ENCODE measurements at regions not wholly inside any gene's neighbourhood (a gene's known extent, or its start where the extent isn't known, plus 50 kb on each side); places are given as distances from the start of the nearest gene placed in this dataset.

DNA sequence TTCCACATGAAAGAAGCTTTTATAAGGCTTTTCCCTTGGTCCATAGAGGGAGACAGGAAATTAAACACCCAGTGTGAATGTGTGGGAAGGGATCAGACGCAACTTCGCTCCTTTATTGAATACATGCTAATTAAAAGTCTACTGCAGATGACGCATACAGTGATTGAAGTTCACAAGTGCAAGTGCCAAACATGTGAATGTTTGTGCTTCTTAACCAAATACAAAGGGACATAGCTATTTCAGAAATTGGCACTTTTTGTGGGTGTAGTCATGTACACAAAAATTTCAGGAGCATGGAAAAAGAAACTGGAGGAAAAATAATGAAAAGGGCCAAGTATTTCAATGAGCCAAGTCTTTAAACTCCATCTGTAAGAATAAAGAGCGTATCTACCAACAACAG lies 283.7 kb downstream of the SKAP2 start:
- TF ChIP-seq POLR2AphosphoS5 (IDR thresholded peaks at IDR 0.05) (no peak), POLR2A (IDR thresholded peaks at IDR 0.05; ENCODE audit: low read depth) (no peak), CTCF (IDR thresholded peaks at IDR 0.05) (no peak), EP300 (IDR thresholded peaks at IDR 0.05) (no peak)
- WGBS: 84% methylated on average over 4 of the region's 4 CpGs
- no peaks in the 10 kb centered on the region for H3K36me3 ChIP-seq
- no peaks in the 10 kb centered on the region for H3K4me1 ChIP-seq
- intact Hi-C loops (cut with DNase I): no loop called here
- H3K4me3 ChIP-seq: no peak overlapping the region
- no peaks in the 10 kb centered on the region for H3K9me3 ChIP-seq
- no peak for DNase-seq (ENCODE audit: extremely low spot score)
- no peak overlapping the region for H3K27ac ChIP-seq (replicated peaks in 1 of 4)
- peaks cover 0 to 13% (median 0%) of the 10 kb centered on the region in 4 donors for H3K27me3 ChIP-seq

GRCh38 chr7:26583094-26583648 lies 281.2 kb downstream of the SKAP2 start:
- Histone ChIP-seq H3K27me3 (peaks cover 0 to 24% (median 0%) of the 10 kb centered on the region in 4 donors), H3K4me1 (no peaks in the 10 kb centered on the region), H3K4me3 (no peak overlapping the region), H3K9me3 (no peaks in the 10 kb centered on the region), H3K36me3 (no peaks in the 10 kb centered on the region), H3K27ac (replicated peaks in 1 of 4) (no peak overlapping the region)
- intact Hi-C loops (cut with DNase I): no loop called here
- 75% methylated on average over 4 of the region's 4 CpGs for WGBS
- TF ChIP-seq CTCF (IDR thresholded peaks at IDR 0.05) (no peak), EP300 (IDR thresholded peaks at IDR 0.05) (no peak), POLR2AphosphoS5 (IDR thresholded peaks at IDR 0.05) (no peak), POLR2A (IDR thresholded peaks at IDR 0.05; ENCODE audit: low read depth) (no peak)
- DNase-seq (ENCODE audit: extremely low spot score): no peak

DNA sequence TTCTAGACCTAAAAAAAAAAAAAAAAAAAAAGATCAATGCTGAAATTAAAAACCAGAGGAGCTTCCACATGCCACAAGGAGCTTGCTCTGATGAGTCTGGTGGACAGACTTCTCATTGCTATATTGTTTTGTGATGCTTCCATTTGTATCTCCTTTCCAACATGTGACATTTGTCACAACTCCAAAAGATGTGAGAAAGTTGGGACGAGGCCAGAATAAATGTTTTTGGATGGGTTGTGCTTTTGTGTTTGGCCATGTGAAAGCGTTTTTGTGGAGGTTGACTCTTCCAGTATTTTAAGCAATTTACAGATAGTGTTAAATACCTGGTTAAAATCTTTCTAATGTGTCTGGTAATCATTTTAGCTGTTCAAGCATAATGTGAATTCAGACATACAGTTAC lies 280.1 kb downstream of the SKAP2 start:
- H3K9me3 ChIP-seq: no peaks in the 10 kb centered on the region
- peaks cover 0 to 20% (median 0%) of the 10 kb centered on the region in 4 donors for H3K27me3 ChIP-seq
- H3K36me3 ChIP-seq: no peaks in the 10 kb centered on the region
- no peak overlapping the region for H3K4me3 ChIP-seq
- H3K27ac ChIP-seq (replicated peaks in 1 of 4): no peak overlapping the region
- no peak for DNase-seq (ENCODE audit: extremely low spot score)
- TF ChIP-seq CTCF (IDR thresholded peaks at IDR 0.05) (no peak), POLR2AphosphoS5 (IDR thresholded peaks at IDR 0.05) (no peak), POLR2A (IDR thresholded peaks at IDR 0.05; ENCODE audit: low read depth) (no peak), EP300 (IDR thresholded peaks at IDR 0.05) (no peak)
- intact Hi-C loops (cut with DNase I): no loop called here
- H3K4me1 ChIP-seq: no peaks in the 10 kb centered on the region
- 69% methylated on average over 2 of the region's 2 CpGs for WGBS

DNA sequence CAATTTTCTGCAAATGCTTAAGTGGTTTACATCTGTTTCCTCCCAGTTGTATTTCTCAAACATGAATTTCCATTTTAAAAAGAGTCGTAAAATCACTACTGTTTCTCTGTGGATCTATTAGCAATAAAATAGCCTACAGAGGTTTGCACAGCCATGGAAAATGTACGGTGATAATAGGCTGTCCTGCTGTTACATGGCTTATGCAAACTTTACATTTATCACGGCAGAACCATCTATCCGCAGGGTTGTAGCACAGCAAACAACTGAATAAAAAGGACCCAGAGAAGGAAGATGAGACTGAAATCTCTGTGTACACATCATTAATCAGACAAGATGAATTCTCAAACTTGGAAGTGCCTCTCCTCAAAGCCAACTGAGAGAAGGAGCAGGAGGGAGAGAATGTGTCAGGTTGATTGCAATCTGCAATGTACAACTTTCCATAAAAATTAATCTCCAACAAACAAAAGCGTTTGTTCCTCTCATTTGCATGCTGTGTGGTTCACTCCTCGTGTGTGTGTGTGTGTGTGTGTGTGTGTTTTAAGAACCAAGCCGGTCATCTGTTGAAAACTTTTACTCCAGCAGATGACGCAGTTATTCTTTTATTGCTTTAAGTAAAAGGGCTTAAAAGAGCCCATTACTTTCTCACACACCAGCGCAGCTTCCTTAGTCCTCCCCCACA lies 279.3 kb downstream of the SKAP2 start:
- no peak for DNase-seq (ENCODE audit: extremely low spot score)
- Histone ChIP-seq H3K27me3 (peaks cover 0 to 17% (median 0%) of the 10 kb centered on the region in 4 donors), H3K27ac (replicated peaks in 1 of 4) (no peak overlapping the region), H3K4me1 (no peaks in the 10 kb centered on the region), H3K36me3 (no peaks in the 10 kb centered on the region), H3K9me3 (no peaks in the 10 kb centered on the region), H3K4me3 (no peak overlapping the region)
- intact Hi-C loops (cut with DNase I): no loop called here
- WGBS: 68% methylated on average over 9 of the region's 9 CpGs
- TF ChIP-seq CTCF (IDR thresholded peaks at IDR 0.05): no peak
- no peak for TF ChIP-seq POLR2A (IDR thresholded peaks at IDR 0.05; ENCODE audit: low read depth)
- no peak for TF ChIP-seq POLR2AphosphoS5 (IDR thresholded peaks at IDR 0.05)
- TF ChIP-seq EP300 (IDR thresholded peaks at IDR 0.05): no peak

All from esophagus muscularis mucosa (tissue), 4 donors.